ENCODE measurements at regions not wholly inside any gene's neighbourhood (a gene's known extent, or its start where the extent isn't known, plus 50 kb on each side); places are given as distances from the start of the nearest gene placed in this dataset.

DNA sequence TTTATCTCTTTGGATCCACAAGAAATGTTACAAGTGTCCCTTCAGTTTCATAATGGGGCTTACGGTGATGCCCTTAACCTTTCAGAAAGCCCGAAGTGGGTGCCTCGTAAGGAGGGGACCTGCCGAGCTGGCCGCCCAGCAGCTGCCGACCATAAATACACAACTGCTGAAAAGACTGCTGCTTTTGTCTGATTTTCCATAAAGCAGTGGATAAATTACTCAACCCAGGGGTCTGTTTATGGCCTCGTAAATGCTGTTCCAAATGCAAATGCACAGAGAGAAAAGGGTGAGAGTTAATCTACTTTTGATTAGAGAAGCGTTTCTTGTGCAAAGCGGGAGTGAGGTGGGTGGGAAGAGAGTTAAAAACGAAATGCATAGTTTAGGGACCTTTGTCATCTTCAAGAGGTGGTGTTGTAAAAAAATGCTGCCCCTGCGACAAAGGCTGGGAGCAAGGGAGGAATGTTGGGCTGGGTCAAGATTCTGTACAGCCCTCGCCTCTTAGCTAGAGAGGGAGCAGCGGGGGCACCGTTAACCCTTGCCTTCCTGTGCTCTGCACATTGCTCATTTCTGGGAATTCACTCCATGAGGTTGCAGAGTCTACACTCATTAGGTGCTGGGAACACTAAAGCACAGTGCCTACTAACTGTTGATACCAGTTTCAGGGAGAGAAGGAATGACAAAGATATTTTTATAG, 112.0 kb upstream of the MTHFD1L start:
- 0 out of 2 replicates have a peak, but pooled peaks have one; percentile 17 for TF ChIP-seq ZBTB7A (IDR thresholded peaks at IDR 0.05; ENCODE audit: low read depth)
- TF ChIP-seq, protein P1, sequence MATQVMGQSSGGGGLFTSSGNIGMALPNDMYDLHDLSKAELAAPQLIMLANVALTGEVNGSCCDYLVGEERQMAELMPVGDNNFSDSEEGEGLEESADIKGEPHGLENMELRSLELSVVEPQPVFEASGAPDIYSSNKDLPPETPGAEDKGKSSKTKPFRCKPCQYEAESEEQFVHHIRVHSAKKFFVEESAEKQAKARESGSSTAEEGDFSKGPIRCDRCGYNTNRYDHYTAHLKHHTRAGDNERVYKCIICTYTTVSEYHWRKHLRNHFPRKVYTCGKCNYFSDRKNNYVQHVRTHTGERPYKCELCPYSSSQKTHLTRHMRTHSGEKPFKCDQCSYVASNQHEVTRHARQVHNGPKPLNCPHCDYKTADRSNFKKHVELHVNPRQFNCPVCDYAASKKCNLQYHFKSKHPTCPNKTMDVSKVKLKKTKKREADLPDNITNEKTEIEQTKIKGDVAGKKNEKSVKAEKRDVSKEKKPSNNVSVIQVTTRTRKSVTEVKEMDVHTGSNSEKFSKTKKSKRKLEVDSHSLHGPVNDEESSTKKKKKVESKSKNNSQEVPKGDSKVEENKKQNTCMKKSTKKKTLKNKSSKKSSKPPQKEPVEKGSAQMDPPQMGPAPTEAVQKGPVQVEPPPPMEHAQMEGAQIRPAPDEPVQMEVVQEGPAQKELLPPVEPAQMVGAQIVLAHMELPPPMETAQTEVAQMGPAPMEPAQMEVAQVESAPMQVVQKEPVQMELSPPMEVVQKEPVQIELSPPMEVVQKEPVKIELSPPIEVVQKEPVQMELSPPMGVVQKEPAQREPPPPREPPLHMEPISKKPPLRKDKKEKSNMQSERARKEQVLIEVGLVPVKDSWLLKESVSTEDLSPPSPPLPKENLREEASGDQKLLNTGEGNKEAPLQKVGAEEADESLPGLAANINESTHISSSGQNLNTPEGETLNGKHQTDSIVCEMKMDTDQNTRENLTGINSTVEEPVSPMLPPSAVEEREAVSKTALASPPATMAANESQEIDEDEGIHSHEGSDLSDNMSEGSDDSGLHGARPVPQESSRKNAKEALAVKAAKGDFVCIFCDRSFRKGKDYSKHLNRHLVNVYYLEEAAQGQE (IDR thresholded peaks at IDR 0.05; ENCODE audit: low read depth), result no peak
- TF ChIP-seq RAD21 (IDR thresholded peaks at IDR 0.05; ENCODE audit: low read depth), result 0 out of 2 replicates have a peak, but pooled peaks have one; percentile 9
- peak; percentile 34; the same call in 1 of the 2 replicates for TF ChIP-seq NFIC (IDR thresholded peaks at IDR 0.05)
- TF ChIP-seq FOXM1 (IDR thresholded peaks at IDR 0.05; ENCODE audit: borderline replicate concordance, low read depth), result peak; percentile 58; the same call in 1 of the 2 replicates
